ENCODE measurements at regions not wholly inside any gene's neighbourhood (a gene's known extent, or its start where the extent isn't known, plus 50 kb on each side); places are given as distances from the start of the nearest gene placed in this dataset.
A peak's percentile ranks its signal among the peaks of the same experiment; 100 is the strongest.
"Not testable (repeated sequence)": the region's sequence is repeated elsewhere in the genome, so short reads cannot be mapped to it uniquely, and the experiment has no call there.

DNA sequence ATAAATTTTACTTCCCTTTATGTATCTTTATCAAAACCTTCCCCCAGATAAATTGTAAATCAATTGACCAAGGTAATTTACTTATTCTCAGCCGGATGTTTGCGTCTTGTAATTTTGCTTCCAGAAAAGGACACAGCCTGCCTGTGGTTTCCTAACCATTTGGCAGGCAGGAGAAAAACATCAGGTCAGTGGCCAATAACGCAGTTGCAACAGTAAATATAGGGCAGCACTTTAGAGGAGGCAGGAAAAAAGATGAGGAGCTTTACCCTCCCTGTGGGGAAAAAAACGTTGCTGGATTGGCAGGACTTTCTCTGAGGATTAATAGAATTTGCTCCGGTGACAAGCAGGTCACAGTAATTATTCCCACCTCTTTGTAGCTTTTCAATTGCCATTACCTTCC lies 2618.1 kb downstream of the ARAP2 start:
- DNase-seq: no peak

DNA sequence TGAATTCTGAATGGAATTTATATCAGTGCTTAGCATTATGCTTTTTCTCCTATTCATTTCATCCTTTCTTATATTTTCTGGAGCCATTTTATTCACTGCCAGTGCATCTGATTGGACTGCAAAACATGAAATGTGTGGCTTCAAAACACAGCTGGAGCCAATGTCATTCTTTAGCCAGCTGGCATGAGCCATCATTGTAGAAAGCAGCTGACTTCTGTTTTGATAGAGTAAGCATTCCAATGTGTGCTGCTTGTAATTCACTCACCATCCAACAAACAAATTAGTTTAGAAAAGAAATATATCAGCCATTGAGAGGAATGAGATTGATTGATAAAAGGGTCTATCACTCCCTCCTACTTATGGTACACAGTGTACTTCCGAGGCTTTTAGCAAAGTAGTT lies 2616.0 kb downstream of the ARAP2 start:
- no peak for DNase-seq

DNA sequence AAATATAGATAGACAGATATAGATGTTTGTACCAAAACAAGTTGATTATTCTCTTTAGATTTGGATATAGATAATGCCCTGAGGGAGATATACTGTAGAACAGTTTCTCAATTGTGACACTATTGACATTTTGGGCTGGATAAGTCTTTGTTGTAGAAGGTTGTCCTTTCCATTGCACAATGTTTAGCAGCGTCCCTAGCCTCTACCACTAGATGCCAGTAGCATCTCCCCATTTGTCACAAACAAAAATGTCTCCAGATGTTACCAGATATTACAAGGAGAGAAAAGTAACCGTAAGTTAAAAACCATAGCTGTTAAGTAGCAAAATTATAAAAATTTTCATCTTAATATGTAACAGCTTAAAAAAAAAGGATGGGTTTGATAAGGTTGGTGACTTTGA lies 2595.3 kb downstream of the ARAP2 start:
- no peak for DNase-seq

DNA sequence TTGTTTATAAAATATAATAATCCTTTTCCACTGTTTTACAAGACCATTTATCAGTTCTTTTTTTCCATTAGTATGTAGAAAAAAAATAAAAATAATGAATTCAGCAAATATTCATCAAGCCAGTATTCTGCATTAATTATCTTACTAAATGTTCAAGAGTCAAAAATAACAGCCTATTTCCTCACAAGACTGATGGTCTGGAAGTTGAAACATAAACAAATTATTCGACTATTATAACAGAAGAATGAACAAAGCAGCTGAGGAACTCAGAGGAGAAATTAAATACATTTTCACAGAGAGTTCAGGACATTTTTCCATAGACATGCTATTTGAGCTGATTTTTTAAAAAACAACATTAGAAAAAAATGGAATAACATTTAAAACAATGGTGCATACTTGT lies 2594.8 kb downstream of the ARAP2 start:
- DNase-seq: no peak

DNA sequence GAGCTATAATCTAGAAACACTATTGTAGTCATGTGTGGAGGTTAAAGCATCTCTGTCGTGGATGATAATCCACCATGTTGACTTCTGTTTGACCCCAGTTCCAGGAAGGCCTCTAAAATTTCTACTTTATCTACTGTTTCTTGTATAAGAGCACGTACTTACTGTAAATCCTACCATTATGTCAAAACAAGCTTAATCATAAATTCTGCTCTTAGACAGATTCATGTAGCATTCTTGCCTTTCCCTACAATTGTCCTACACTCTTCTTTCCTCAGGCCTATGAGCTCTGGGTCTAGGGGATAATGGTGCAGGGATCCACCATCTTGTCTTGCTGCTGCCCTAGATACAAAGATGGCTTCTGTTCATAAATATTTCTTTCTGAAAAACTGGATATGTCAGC lies 2594.3 kb downstream of the ARAP2 start:
- DNase-seq: no peak

DNA sequence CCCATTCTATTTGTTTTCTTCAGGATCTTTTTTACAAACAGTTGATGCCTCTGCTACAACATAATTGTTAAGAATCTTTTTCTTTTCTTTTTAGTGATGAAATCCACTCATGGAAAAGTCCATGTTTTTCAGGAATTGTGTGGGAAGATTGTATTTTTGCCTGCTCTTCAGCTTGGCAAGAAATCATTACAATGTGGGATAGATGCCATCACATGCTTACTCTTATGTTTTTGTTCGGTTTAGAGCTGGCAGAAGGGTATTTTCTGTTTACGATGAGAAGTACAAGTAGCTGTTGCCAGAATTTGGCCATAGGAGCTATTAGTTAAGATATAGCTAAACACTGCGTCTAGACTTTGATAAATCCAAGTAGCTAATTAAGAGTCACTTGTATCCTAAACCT lies 2585.3 kb downstream of the ARAP2 start:
- no peak for DNase-seq

DNA sequence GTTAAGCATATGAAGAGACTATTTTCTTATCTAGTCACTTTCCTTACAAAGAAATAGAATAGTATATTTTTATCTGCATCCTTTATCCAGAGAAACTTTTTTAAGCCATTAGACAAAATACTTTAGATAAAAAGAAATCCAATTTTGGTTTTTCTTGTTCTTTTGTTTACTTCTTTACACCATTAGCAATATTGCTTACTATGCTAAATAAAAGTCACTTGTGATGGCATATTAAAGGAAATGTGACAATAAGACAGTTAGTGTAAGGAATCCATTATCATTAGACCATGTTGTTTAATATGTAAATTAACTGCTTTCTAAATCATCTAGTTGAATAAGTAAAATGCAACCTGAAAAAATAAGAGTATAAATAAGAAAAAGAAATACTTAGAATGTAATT lies 2582.7 kb downstream of the ARAP2 start:
- DNase-seq: no peak

DNA sequence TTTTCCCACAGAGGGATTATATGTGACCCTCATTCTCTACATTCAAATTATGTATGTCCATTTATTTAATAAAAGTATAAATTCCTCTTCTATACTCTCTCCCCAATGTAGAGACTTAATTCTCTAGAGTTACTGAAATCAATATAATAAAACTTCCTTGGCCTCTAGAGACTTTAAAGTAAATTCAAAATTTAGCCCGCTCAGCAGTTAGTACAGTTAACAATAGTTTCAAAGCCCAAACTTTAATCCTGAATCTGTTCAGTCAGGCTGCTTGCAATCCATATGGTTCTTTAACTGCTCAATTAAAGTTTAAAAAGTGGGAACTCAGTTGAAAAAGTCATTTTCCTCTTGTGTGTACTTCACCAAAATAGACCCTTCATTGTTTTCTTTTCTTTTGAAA lies 2558.4 kb downstream of the ARAP2 start:
- no peak for DNase-seq

DNA sequence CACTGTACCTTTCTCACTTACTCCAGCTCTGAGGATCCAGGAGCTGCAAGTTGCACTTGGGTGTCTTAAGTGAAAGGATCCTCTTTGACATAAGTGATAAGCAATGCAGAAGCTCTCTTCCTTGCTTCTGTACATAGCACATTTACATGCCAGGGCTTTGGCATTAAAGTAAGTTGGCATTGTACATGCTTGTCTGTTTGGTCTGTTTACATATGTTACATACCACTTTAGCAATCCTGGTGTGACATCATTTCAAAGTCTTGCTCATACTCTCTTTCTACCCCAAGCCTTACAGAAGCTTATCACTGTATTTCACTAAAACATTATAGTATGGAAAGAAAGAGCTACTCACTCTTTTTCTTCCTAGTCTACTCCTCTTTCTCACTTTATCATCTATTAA lies 2548.3 kb downstream of the ARAP2 start:
- no peak for DNase-seq

DNA sequence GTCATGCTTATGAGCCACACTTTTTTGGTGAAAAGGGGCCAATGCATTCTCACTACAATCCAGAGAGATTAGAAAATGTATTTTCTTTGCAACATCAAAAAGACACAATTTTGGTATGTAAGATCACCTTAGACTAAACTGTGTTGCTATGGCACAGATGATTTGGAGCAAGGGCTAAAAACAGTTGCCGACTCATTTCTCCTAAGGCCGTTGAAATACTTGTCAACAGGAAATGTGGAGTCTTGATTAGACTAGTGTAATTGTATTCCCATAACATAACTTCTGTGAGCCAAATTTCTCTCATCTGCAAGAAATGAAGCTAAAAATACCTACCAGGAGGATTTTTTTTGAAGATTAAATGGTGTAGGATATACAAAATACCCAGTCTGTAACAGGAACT lies 2547.7 kb downstream of the ARAP2 start:
- no peak for DNase-seq

DNA sequence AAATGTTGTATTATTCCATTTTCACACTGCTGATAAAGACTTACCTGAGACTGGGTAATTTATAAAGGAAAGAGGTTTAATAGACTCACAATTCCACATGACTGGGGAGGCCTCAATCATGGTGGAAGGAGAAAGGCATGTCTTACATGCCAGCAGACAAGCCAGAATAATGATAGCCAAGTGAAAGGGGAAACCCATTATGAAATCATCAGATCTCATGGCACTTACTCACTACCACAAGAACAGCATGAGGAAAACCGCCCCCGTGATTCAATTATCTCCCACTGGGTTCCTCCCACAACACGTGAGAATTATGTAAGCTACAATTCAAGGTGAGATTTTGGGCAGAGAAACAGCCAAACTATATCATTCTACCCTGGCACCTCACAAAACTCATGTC lies 2535.1 kb downstream of the ARAP2 start:
- no peak for DNase-seq

DNA sequence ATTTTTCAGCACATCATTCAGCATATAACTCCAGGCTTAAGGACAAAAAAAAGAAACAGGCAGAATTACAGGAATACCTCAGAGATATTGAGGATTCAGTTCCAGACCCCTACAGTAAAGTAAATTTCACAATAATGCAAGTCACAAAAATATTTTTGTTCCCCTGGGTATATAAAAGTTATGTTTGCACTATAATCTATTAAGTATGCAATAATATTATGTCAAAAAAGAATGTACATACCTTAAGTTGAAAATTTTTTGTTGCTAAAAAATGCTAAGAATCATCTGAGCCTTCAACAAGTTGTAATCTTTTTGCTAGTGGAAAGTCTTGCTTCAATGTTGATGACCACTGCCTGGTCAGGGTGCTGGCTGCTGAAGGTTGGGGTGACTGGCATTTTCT lies 2532.5 kb downstream of the ARAP2 start:
- DNase-seq: no peak

DNA sequence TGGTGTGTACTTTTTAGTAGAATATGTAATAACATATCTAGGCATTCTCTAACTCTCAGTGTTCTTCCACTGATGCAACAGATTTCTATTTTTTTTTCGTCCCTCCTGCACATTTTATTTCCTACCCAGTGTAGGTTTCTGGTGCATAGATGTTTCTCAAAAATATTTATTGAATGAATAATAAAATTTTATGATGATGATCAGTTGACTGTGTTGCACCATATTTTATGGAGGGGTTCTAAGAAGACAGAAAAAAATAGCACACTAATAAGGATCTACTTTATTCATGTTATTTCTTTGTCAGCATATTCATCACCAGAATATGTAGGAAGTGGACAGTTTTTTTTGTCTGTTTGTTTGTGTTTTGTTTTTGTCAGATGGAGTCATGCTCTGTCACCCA lies 2529.3 kb downstream of the ARAP2 start:
- DNase-seq: no peak

DNA sequence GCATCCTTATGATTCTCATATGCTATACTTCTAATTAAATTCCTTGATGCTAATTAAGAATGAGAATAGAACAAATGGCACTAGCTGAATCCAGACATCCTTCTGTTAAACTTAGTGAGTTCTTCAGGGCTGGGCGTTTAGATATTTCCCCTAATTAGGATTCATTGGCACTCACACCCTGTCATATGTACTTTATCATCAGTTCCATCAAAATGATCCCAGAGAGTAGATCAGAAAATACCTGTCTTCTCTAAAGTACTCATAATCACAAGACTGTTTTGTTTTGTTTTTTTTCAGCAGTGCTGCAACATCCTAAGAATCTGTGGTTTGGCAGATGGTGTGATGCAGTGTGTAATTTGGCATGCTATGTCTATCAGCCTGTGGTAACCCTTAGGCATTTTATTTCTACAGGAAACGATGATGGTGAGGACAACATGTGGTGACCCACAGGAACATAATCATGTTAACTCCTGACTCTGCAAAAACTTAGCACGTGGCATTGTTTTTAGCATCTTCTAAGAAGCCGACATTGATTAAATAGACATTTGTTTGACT lies 2528.4 kb downstream of the ARAP2 start:
- DNase-seq: peak; percentile 15

DNA sequence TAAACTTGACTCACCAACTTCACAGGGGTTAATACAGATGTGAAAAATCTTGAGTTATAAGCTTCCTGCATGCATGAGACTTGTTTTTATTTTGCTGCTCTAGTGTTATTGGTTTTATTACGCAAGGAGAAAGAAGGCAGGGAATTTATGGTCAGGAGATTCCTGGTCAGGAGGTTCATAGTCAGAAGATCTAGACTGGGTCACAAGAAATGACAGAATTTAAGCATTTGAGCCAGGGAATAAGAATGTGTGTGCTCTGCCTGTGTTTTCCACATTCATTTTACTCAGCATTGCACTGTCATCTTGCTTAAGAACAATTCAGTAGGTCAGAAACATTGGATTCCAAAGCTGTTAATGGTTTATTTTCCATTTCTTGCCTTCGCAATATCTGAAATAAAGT lies 2522.1 kb downstream of the ARAP2 start:
- DNase-seq: no peak

DNA sequence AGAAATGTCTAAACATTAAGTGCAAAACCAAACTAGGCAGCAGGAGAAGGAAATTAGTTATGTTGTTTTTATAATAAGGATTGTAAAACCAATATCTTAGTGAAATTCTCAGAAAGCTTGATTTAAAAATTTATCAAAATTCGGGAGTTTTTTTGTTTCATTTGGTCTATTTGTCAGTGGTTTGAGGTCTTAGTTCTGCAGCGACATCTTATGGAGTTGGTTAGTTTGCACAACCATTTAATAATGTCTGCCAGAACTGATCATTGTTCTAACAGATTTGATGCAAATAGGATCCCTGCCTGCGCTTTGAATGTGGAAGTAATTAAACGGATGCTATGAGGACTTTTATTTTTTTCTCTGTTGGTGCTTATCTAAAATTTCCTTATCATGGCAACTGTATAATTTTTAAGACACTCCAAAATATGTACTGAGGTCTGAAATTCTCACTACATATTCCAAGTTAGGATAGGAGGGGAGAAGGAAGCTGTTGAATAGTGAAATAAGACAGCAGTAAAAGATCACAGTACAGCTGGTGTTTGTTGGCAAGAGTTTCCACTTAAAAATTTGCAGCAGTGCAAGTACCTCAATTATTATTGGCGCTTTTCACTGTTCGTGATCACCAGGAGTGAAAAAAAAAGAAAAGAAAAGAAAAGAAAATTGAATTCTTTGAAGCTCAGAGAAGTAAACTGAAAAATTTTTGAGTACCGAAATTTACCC lies 2521.4 kb downstream of the ARAP2 start:
- DNase-seq: peak; percentile 43

DNA sequence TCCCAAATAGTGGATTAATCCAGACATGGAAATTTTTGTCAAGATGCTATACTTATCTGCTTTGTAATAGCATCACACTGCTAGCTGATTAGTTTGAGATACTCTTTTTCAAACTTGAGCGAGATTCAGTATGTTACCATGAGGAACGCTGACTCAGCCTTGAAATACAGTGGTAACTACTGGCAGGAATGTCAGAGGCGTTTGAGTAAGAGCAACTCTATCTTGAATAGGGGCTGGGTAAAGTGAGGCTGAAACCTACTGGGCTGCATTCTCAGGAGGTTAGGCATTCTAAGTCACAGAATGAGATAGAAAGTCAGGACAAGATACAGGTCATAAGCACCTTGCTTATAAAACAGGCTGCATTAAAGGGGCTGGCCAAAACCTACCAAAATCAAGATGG lies 2519.6 kb downstream of the ARAP2 start:
- DNase-seq: no peak

DNA sequence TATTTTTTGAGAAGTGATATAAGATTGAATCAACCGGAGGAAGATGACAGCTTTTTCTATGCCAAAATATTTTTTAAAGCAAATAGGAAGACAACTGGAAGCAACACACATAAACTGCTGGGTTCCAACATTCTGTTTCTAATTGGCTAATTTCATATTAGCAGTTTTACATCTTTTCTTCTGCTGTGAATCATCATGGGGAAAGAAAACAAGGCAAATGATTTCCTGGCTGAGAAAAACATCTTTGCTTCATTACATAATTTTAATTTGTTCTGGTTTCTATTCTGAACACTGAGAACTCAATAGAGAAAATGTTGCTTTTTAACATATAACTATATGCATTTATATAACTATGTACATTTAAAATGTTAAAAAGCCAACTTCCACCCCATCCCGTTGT lies 2518.5 kb downstream of the ARAP2 start:
- no peak for DNase-seq

DNA sequence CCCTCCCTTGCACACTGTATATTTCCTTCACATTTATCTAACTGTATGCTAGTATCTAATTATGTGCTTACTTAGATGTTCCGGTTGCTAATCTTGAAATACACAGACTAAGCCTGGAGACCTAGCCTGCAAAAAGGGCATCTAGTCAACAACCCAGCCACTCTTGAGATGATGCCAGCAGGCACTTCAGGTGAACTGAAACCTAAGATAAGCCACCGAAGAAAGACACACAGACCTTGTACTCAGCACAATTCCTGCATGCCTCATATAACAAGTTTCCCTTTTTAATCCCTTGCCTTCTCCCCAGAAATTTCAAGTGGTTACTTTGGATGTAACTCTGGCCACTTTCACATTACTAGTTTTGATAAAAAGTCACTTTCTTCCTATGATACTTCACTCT lies 2506.6 kb downstream of the ARAP2 start:
- DNase-seq: no peak

DNA sequence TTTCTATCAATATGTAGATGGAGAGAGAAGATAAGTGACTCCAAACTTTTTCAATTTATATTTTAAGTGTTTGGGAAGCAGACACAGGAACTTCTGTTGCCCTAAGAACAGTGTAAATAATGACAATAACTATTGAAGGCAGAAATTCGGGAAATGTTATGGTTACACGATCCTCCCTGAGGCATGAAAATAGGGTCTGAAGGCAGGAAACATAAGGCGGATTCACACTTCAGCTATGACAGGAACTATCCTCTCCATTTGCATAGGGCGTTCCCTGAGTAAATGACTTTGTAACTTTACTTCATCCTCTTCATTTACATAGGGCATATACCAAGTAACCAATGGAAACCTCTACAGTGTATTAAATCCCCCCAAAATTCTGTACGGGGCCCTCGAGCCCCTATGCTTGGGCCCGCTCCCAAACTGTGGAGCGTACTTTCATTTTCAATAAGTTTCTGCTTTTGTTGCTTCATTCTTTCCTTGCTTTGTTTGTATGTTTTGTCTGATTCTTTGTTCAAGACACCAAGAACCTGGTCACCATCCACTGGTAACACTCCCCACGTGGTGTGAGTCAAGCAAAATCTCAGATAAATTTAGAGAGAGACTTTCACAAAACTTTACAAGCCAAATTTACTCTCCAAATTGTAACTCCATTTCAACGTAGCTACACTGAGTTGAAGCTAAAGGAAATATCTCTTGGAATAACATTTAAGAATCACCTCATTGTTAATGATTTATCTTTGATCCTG lies 2504.3 kb downstream of the ARAP2 start:
- DNase-seq: no peak

DNA sequence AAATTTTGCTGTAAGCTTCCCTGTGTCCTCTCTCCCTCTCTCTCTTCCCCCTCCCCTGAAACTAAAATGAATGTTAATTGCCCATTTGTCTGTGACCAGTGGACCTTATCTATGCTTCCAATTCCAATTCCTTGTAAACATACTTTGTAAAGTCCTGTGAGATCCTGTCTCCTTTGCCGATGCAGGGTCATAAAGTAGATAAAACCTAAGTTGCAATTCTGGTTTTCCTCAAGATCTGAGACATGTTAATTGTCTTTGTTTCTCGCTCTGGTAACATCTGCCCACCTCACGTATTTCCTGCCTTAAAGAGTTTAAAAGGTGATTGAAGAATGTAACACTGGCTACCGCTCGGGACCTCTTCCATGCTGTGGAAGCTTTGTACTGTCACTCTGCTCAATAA lies 2503.4 kb downstream of the ARAP2 start:
- DNase-seq: not testable (repeated sequence)

DNA sequence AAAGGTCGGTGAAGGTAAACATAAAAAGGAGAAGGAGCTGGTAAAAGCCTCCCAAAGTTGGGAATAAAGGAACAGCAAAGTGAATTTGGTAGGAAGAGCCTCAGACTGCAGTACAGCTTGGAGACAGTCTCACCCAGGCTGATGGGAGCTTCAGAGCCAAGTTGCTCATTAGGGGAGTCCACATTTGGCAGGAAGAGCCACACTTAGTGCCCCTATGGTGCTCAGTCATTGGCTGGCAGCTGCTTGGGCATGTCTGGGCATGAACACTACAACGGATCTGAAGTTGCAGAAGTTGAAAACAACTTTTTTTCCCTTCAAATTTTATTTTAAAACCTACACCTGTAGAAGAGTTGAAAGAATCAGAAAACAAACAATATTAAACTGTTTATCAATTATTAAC lies 2497.3 kb downstream of the ARAP2 start:
- no peak for DNase-seq

DNA sequence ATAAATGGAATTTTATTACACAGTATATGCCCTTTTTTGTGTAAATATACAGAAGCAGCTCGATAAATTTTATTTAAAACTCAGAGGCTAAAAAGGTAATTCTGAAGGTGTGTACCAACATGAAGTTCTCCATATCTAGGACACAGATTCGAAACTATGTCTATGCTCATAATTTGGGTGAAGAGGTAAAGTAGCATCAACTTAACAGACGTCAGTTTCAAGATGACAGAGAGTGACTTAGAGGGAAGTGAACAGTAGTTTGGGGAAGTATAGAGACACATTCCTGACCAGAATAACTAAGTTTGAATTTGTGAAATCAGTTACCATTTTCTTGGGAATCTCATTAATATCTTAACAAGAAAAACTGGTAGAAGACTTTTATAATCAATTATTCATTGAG lies 2493.3 kb downstream of the ARAP2 start:
- no peak for DNase-seq

DNA sequence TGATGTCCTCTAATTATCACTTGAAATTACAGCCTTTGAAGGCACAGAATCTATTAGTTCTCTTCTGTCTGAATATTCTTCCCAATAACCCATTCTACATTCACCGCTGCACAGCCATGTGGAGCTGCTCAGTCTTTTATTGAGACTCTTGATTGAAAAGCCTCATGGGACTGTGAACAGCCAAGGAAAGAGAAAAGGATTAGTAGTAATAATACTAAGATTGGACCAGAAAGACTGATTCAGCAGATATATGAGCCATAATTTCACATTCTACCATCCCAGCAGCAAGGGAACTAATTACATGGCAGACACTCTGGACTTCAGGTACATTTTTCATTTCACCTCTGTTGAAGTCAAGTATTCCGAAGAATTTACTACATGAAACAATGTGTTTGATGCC lies 2471.7 kb downstream of the ARAP2 start:
- DNase-seq: no peak
